RWPE2 (cell line): ENCODE measurements at regions not wholly inside any gene's neighbourhood (a gene's known extent, or its start where the extent isn't known, plus 50 kb on each side); places are given as distances from the start of the nearest gene placed in this dataset.

Source experiments
- ATAC-seq: fragments of 200-7000 bp; cut with Tn5 transposase; 3 replicates; pipeline ENCODE4 v1.9.1; 2021; ENCODE audit warnings: low read depth
- DNase-seq: peaks from one replicate; pipeline ENCODE4 v3.0.0-alpha.2; 2020; ENCODE audit warnings: low spot score
- H3K27ac ChIP-seq: fragments of 450-650 bp; 2 replicates; pipeline ENCODE4 v1.5.1; 2017; ENCODE audit warnings: mild to moderate bottlenecking; ENCODE audit not compliant: poor library complexity, severe bottlenecking
- H3K27me3 ChIP-seq: fragments of 250-450 bp; sonication (Bioruptor Pico); 2 replicates; pipeline ENCODE4 v1.5.1; 2021; ENCODE audit warnings: mild to moderate bottlenecking, moderate library complexity; ENCODE audit not compliant: insufficient read depth, poor library complexity, severe bottlenecking
- H3K36me3 ChIP-seq: fragments of 250-450 bp; sonication (Bioruptor Pico); 2 replicates; pipeline ENCODE4 v1.5.1; 2020; ENCODE audit warnings: low read depth, mild to moderate bottlenecking, moderate library complexity
- H3K4me1 ChIP-seq: fragments of 250-450 bp; sonication (Bioruptor Pico); 2 replicates; pipeline ENCODE4 v1.5.1; 2021; ENCODE audit warnings: mild to moderate bottlenecking, moderate library complexity; ENCODE audit not compliant: insufficient read depth, poor library complexity, severe bottlenecking
- H3K4me3 ChIP-seq: fragments of 250-450 bp; sonication (Bioruptor Pico); 2 replicates; pipeline ENCODE4 v1.5.1; 2021; ENCODE audit warnings: mild to moderate bottlenecking, moderate library complexity; ENCODE audit not compliant: severe bottlenecking
- H3K9me3 ChIP-seq: fragments of 250-450 bp; sonication (Bioruptor Pico); 2 replicates; pipeline ENCODE4 v1.5.1; 2021; ENCODE audit warnings: mild to moderate bottlenecking, moderate library complexity; ENCODE audit not compliant: severe bottlenecking
- TF ChIP-seq, protein P1 (sequence below): fragments of 450-650 bp; IDR thresholded peaks from one replicate; pipeline ENCODE4 v1.5.1; 2017; ENCODE audit warnings: mild to moderate bottlenecking, moderate library complexity; ENCODE audit not compliant: poor library complexity, severe bottlenecking

DNA sequence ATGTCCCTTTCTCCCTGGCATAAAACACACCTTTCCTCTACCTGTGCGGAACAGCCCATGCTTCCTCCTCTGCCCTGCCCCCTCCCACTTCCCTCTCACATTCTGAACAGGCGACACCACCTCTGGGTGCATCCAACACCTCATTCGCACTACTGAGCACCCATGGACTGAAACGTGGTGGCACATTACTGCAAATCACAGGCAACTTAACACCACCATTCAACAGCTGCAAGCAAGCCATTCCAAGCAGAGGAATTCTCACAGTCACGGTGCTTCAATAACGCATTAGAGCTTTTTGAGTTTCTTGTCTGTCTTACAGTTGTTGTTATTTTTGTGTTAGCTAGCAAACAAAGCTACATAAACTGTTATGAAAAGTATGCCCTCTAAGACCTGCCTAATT, 298.2 kb upstream of the TAS2R1 start:
- H3K9me3 ChIP-seq: no peaks in the 10 kb centered on the region
- H3K36me3 ChIP-seq: 0 out of 2 replicates have a peak, but pooled peaks cover 4% of the 10 kb centered on the region
- TF ChIP-seq, protein P1, sequence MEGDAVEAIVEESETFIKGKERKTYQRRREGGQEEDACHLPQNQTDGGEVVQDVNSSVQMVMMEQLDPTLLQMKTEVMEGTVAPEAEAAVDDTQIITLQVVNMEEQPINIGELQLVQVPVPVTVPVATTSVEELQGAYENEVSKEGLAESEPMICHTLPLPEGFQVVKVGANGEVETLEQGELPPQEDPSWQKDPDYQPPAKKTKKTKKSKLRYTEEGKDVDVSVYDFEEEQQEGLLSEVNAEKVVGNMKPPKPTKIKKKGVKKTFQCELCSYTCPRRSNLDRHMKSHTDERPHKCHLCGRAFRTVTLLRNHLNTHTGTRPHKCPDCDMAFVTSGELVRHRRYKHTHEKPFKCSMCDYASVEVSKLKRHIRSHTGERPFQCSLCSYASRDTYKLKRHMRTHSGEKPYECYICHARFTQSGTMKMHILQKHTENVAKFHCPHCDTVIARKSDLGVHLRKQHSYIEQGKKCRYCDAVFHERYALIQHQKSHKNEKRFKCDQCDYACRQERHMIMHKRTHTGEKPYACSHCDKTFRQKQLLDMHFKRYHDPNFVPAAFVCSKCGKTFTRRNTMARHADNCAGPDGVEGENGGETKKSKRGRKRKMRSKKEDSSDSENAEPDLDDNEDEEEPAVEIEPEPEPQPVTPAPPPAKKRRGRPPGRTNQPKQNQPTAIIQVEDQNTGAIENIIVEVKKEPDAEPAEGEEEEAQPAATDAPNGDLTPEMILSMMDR: no peak
- ATAC-seq (no peak), DNase-seq (no peak)
- H3K4me1 ChIP-seq: peaks cover 32% of the 10 kb centered on the region
- H3K27ac ChIP-seq: peak overlapping the region; percentile 67
- no peaks in the 10 kb centered on the region for H3K27me3 ChIP-seq
- H3K4me3 ChIP-seq: no peak overlapping the region

DNA sequence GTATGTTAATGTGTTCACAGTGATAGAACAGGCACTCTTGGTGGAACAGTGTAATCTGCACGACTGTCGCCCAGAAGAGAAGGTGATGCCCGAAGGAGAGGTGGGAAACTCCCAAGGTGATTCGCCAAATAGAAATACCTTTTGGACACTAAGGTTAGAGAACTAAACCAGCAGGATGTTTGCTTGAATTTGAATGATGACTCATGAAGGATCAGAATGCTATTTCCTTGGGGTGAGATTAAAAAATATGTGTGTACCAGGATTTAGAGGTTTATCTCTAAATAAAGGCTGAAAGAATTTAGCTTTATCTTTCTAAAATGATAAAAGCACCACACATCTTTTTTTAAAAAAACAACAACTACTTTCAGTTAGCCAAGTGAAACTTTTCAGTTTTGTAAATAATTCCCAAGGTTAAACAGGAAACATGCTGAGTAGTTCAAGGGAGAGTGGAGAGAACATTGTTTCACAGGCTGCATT, 297.4 kb upstream of the TAS2R1 start:
- no peak overlapping the region for H3K4me3 ChIP-seq
- peak overlapping the region; percentile 67 for H3K27ac ChIP-seq
- TF ChIP-seq, protein P1: no peak
- no peaks in the 10 kb centered on the region for H3K27me3 ChIP-seq
- DNase-seq (no peak), ATAC-seq (peak; percentile 40)
- H3K9me3 ChIP-seq: no peaks in the 10 kb centered on the region
- peaks cover 32% of the 10 kb centered on the region for H3K4me1 ChIP-seq
- 0 out of 2 replicates have a peak, but pooled peaks cover 4% of the 10 kb centered on the region for H3K36me3 ChIP-seq

DNA sequence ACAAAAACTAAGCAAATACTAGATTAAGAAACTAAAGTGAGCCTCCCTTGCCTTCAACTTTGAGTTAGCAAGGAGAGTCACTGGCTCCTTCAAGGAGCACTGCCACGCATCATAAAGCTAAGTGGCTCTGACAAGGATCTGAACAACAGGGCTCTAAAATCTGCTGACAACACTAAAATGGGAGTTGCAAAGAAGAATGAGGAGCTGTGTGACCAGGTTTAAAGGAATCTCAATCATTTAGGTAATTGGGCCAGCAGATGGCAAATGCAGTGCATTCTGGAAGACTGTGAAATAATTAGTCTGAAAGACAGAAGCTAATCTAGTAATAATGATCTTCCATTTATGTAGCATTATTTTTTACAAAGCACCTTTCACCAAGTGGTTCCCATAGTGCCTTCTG, 297.0 kb upstream of the TAS2R1 start:
- TF ChIP-seq, protein P1: no peak
- H3K27ac ChIP-seq: peak overlapping the region; percentile 67
- ATAC-seq: no peak
- DNase-seq: no peak
- H3K4me1 ChIP-seq: peaks cover 32% of the 10 kb centered on the region
- no peaks in the 10 kb centered on the region for H3K9me3 ChIP-seq
- H3K27me3 ChIP-seq: no peaks in the 10 kb centered on the region
- H3K36me3 ChIP-seq: 0 out of 2 replicates have a peak, but pooled peaks cover 4% of the 10 kb centered on the region
- no peak overlapping the region for H3K4me3 ChIP-seq

DNA sequence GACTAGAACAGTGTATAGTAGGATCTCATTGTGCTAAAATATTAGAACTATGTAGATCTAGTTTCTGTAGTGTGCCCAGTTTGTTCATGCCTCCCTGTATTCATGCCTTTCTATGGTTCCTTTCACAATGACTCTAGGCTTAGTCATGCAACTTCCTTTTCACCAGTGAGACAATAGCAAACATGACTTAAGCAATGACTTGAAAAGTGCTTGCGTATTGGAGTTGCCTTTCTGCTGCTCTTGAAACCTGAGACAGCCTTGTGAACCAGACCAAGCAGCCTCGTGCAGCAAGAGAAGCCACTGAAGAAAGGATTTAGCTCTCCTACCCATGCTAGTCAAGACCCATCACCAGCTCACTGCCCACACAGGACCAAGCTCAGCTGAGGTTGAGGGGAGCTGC, 294.5 kb upstream of the TAS2R1 start:
- peak; percentile 95 for ATAC-seq

DNA sequence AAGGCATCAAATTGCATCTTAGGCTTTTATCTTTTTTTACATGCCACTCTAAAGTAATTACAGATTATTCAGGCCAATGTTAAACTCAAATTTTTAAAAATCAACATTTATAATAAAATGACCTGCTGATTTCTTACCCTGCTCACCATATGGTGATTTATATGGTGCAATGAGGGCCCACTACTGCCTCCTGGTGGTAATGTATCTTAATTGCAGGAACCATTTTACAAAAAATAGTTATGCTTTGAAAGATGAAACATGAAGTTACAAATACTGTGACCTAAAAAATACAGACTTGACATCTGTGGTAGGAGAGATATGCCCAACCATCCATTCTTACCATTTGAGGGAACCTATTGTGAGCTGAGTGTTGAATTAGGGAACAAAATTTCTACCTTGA, 292.6 kb upstream of the TAS2R1 start:
- H3K4me1 ChIP-seq: peaks cover 27% of the 10 kb centered on the region
- ATAC-seq (no peak), DNase-seq (no peak)
- H3K27me3 ChIP-seq: no peaks in the 10 kb centered on the region
- no peaks in the 10 kb centered on the region for H3K9me3 ChIP-seq
- H3K36me3 ChIP-seq: 0 out of 2 replicates have a peak, but pooled peaks cover 4% of the 10 kb centered on the region
- H3K27ac ChIP-seq: no peak overlapping the region
- TF ChIP-seq, protein P1: peak; percentile 28
- no peak overlapping the region for H3K4me3 ChIP-seq

More for the DNA sequence above, 294.5 kb upstream of the TAS2R1 start:
- Histone ChIP-seq H3K27me3 (no peaks in the 10 kb centered on the region), H3K4me3 (no peak overlapping the region), H3K27ac (peak overlapping the region; percentile 84), H3K4me1 (peaks cover 32% of the 10 kb centered on the region), H3K9me3 (no peaks in the 10 kb centered on the region), H3K36me3 (0 out of 2 replicates have a peak, but pooled peaks cover 4% of the 10 kb centered on the region)
- TF ChIP-seq, protein P1: no peak
- peak; percentile 76 for DNase-seq
